H1 (cell line): ENCODE measurements at regions not wholly inside any gene's neighbourhood (a gene's known extent, or its start where the extent isn't known, plus 50 kb on each side); places are given as distances from the start of the nearest gene placed in this dataset.

Experiments used
- CTCF ChIA-PET: fragments of 300-600 bp; sonication (Branson Sonifier 250); formaldehyde crosslinking; loops from one replicate; lab custom pipeline; 2021; ENCODE audit not compliant: partially characterized antibody; lab: Charles Lee
- POLR2A ChIA-PET: fragments of 300-600 bp; sonication (Branson Sonifier 250); formaldehyde crosslinking; loops from one replicate; lab custom pipeline; 2021; ENCODE audit warnings: inconsistent platforms; ENCODE audit not compliant: partially characterized antibody; lab: Charles Lee
- DNase-seq, 2 experiments: peaks; one replicate each; pipeline versions ENCODE4 v3.0.0 to v3.0.0-alpha.2; 2010 to 2022; ENCODE audit warnings: low spot score in 2 of 2, low read depth in 1 of 2, mixed read lengths in 1 of 2
- FAIRE-seq: peaks from 2 replicates; lab custom pipeline; 2011; peaks lifted over from hg19 to GRCh38; lab: Jason Lieb, UNC
- H2AFZ ChIP-seq: 2 replicates; pipeline ENCODE4 v1.8.1; 2012; ENCODE audit warnings: low read length, inconsistent platforms
- H2AK5ac ChIP-seq: 2 replicates; pipeline ENCODE4 v1.6.1; 2013; ENCODE audit warnings: low read depth, low read length
- H2BK120ac ChIP-seq: replicated peaks from 2 replicates; pipeline ENCODE3; 2013; ENCODE audit warnings: low read depth, low read length, inconsistent platforms
- H2BK12ac ChIP-seq: 2 replicates; pipeline ENCODE4 v1.6.1; 2013; ENCODE audit warnings: low read depth, low read length
- H2BK15ac ChIP-seq: 2 replicates; pipeline ENCODE4 v1.6.1; 2013; ENCODE audit warnings: low read length
- H2BK20ac ChIP-seq: 2 replicates; pipeline ENCODE4 v1.6.1; 2013; ENCODE audit warnings: low read length
- H2BK5ac ChIP-seq: 2 replicates; pipeline ENCODE4 v1.6.1; 2013; ENCODE audit warnings: low read depth, low read length
- H3K14ac ChIP-seq: 2 replicates; pipeline ENCODE4 v1.6.1; 2013; ENCODE audit warnings: inconsistent platforms; ENCODE audit not compliant: insufficient read length
- H3K18ac ChIP-seq: 2 replicates; pipeline ENCODE4 v1.6.1; 2013; ENCODE audit warnings: low read length; ENCODE audit errors: extremely low read depth
- H3K23ac ChIP-seq: 2 replicates; pipeline ENCODE4 v1.6.1; 2013; ENCODE audit warnings: inconsistent platforms; ENCODE audit not compliant: insufficient read length
- H3K23me2 ChIP-seq: 2 replicates; pipeline ENCODE4 v1.6.1; 2013; ENCODE audit warnings: low read depth, low read length
- H3K27ac ChIP-seq: 2 replicates; pipeline ENCODE4 v1.6.1; 2011; ENCODE audit warnings: low read depth, low read length, inconsistent platforms
- H3K27me3 ChIP-seq, 4 experiments: replicated peaks in 1 of 4; 1 replicate in 1 of 4; 2 replicates in 3 of 4; pipeline versions ENCODE4 v1.6.1 to v1.8.1; 2011 to 2013; ENCODE audit warnings: low read length in 3 of 4, mild to moderate bottlenecking in 3 of 4, inconsistent platforms in 2 of 4, mixed read lengths in 2 of 4, moderate library complexity in 1 of 4; ENCODE audit not compliant: control insufficient read depth in 3 of 4, insufficient read depth in 3 of 4; ENCODE audit errors: extremely low read depth in 1 of 4
- H3K36me3 ChIP-seq, 4 experiments: 2 replicates each; pipeline versions ENCODE4 v1.6.1 to v1.8.1; 2011 to 2013; ENCODE audit warnings: mild to moderate bottlenecking in 4 of 4, low read length in 3 of 4, moderate library complexity in 2 of 4, control low read depth in 1 of 4, inconsistent platforms in 1 of 4; ENCODE audit not compliant: insufficient read depth in 4 of 4, control insufficient read depth in 2 of 4
- H3K4ac ChIP-seq: replicated peaks from 2 replicates; pipeline ENCODE3; 2013; ENCODE audit warnings: low read length, low read depth, mixed read lengths, inconsistent platforms; ENCODE audit not compliant: insufficient read length
- H3K4me1 ChIP-seq, 4 experiments: replicated peaks in 1 of 4; 1 replicate in 1 of 4; 2 replicates in 3 of 4; pipeline versions ENCODE4 v1.6.1 to v1.8.1; 2011 to 2013; ENCODE audit warnings: low read length in 3 of 4, inconsistent platforms in 2 of 4, mixed read lengths in 1 of 4; ENCODE audit not compliant: insufficient read depth in 4 of 4, control insufficient read depth in 3 of 4
- H3K4me2 ChIP-seq, 2 experiments: 2 replicates each; pipeline versions ENCODE4 v1.6.1 to v1.8.1; 2011 to 2013; ENCODE audit warnings: low read depth in 2 of 2, low read length in 2 of 2, control low read depth in 1 of 2, inconsistent platforms in 1 of 2, mild to moderate bottlenecking in 1 of 2; ENCODE audit not compliant: insufficient read depth in 1 of 2
- H3K4me3 ChIP-seq, 4 experiments: fragments of 200-600, 300-600 bp in 1 of 4; sonication (generic), shearing (Covaris generic), sonication (Bioruptor Twin) in 1 of 4; 2 replicates each; pipeline versions ENCODE4 v1.5.1 to v1.8.1; 2011 to 2016; ENCODE audit warnings: low read length in 4 of 4, low read depth in 3 of 4, control low read depth in 2 of 4, inconsistent platforms in 2 of 4, mild to moderate bottlenecking in 2 of 4, mixed read lengths in 1 of 4, moderate library complexity in 1 of 4; ENCODE audit not compliant: insufficient read depth in 2 of 4; ENCODE audit errors: extremely low read depth in 1 of 4
- H3K56ac ChIP-seq: replicated peaks from 2 replicates; pipeline ENCODE3; 2013; ENCODE audit warnings: low read depth, mild to moderate bottlenecking, mixed read lengths, low read length, inconsistent platforms; ENCODE audit not compliant: insufficient read length
- H3K79me1 ChIP-seq: 2 replicates; pipeline ENCODE4 v1.6.1; 2013; ENCODE audit warnings: low read depth, low read length, control low read depth
- H3K79me2 ChIP-seq, 2 experiments: 2 replicates each; pipeline versions ENCODE4 v1.6.1 to v1.8.1; 2012 to 2013; ENCODE audit warnings: low read length in 2 of 2, mild to moderate bottlenecking in 2 of 2, inconsistent platforms in 1 of 2; ENCODE audit not compliant: insufficient read depth in 2 of 2, control insufficient read depth in 1 of 2
- H3K9ac ChIP-seq, 4 experiments: replicated peaks in 1 of 4; 1 replicate in 1 of 4; 2 replicates in 3 of 4; pipeline versions ENCODE4 v1.6.1 to v1.8.1; 2011 to 2013; ENCODE audit warnings: low read depth in 3 of 4, low read length in 3 of 4, control low read depth in 2 of 4, mild to moderate bottlenecking in 2 of 4, moderate library complexity in 2 of 4, inconsistent platforms in 1 of 4; ENCODE audit errors: extremely low read depth in 1 of 4
- H3K9me3 ChIP-seq, 2 experiments: 2 replicates each; pipeline versions ENCODE4 v1.6.1 to v1.8.1; 2012 to 2013; ENCODE audit warnings: mild to moderate bottlenecking in 2 of 2, moderate library complexity in 2 of 2, control low read depth in 1 of 2, inconsistent platforms in 1 of 2, low read depth in 1 of 2, low read length in 1 of 2, mixed read lengths in 1 of 2; ENCODE audit not compliant: insufficient read depth in 2 of 2
- H4K20me1 ChIP-seq, 2 experiments: replicated peaks in 1 of 2; 2 replicates each; pipeline versions ENCODE3 to v1.8.1; 2011 to 2013; ENCODE audit warnings: inconsistent platforms in 2 of 2, low read length in 2 of 2, mild to moderate bottlenecking in 1 of 2; ENCODE audit not compliant: insufficient read depth in 2 of 2, control insufficient read depth in 1 of 2
- H4K5ac ChIP-seq: 2 replicates; pipeline ENCODE4 v1.6.1; 2013; ENCODE audit warnings: low read length, low read depth, mixed read lengths, inconsistent platforms; ENCODE audit not compliant: insufficient read length
- H4K8ac ChIP-seq: 2 replicates; pipeline ENCODE4 v1.8.0; 2013; ENCODE audit warnings: mild to moderate bottlenecking, moderate library complexity, low read length, inconsistent platforms; ENCODE audit not compliant: insufficient read depth; ENCODE audit errors: extremely low read depth
- H4K91ac ChIP-seq: replicated peaks from 2 replicates; pipeline ENCODE3; 2013; ENCODE audit warnings: low read length, mixed read lengths, inconsistent platforms; ENCODE audit not compliant: insufficient read length
- ATF2 ChIP-seq: IDR thresholded peaks from 2 replicates; pipeline ENCODE4 v1.6.1; 2012; ENCODE audit warnings: low read length, inconsistent platforms
- CHD2 ChIP-seq: IDR thresholded peaks from 2 replicates; pipeline ENCODE4 v1.6.1; 2012; ENCODE audit warnings: low read length, improper control_type of control experiment
- CREB1 ChIP-seq: IDR thresholded peaks from 2 replicates; pipeline ENCODE4 v1.6.1; 2012; ENCODE audit warnings: inconsistent platforms
- GABPA ChIP-seq: IDR thresholded peaks from 2 replicates; pipeline ENCODE4 v1.6.1; 2011; ENCODE audit warnings: mild to moderate bottlenecking, low read length, moderate library complexity, borderline replicate concordance; ENCODE audit not compliant: insufficient read depth
- KDM4A ChIP-seq: IDR thresholded peaks from one replicate; pipeline ENCODE4 v1.7.1; 2012; ENCODE audit warnings: low read depth, mild to moderate bottlenecking, moderate library complexity, low read length, inconsistent platforms; ENCODE audit not compliant: severe bottlenecking
- RBBP5 ChIP-seq: IDR thresholded peaks from 2 replicates; pipeline ENCODE4 v1.7.1; 2012; ENCODE audit warnings: low read depth, mild to moderate bottlenecking, inconsistent platforms, low read length, moderate library complexity, borderline replicate concordance
- RFX5 ChIP-seq: IDR thresholded peaks from 2 replicates; pipeline ENCODE4 v1.6.1; 2011; ENCODE audit warnings: low read depth, low read length, improper control_type of control experiment, borderline replicate concordance
- RXRA ChIP-seq: IDR thresholded peaks from 2 replicates; pipeline ENCODE4 v1.6.1; 2011; ENCODE audit warnings: low read depth, mild to moderate bottlenecking, low read length, moderate library complexity; ENCODE audit not compliant: insufficient read depth
- SIRT6 ChIP-seq: IDR thresholded peaks from one replicate; pipeline ENCODE4 v1.7.1; 2012; ENCODE audit warnings: low read length, inconsistent platforms
- SP4 ChIP-seq: IDR thresholded peaks from 2 replicates; pipeline ENCODE4 v1.6.1; 2012; ENCODE audit warnings: low read length, inconsistent platforms
- USF2 ChIP-seq: IDR thresholded peaks from 2 replicates; pipeline ENCODE4 v1.6.1; 2011; ENCODE audit warnings: low read length, improper control_type of control experiment
- YY1 ChIP-seq: IDR thresholded peaks from 2 replicates; pipeline ENCODE4 v1.6.1; 2011; ENCODE audit warnings: low read depth, mild to moderate bottlenecking, low read length
- ZNF274 ChIP-seq: IDR thresholded peaks from 2 replicates; pipeline ENCODE4 v1.7.0; 2012; ENCODE audit warnings: low read length, borderline replicate concordance; ENCODE audit errors: extremely low read depth
- WGBS, 2 experiments: shearing (Covaris generic) in 1 of 2; methylation state at CpG; one replicate each; pipeline versions ENCODE4 v1.1.6 to v1.1.7; 2013 to 2015; ENCODE audit warnings: low lambda C conversion rate in 2 of 2, mixed read lengths in 2 of 2, inconsistent platforms in 1 of 2, low coverage in 1 of 2, missing lambda C conversion rate in 1 of 2; ENCODE audit not compliant: insufficient replicate concordance in 2 of 2, insufficient coverage in 1 of 2, insufficient read length in 1 of 2; ENCODE audit errors: extremely low coverage in 1 of 2, missing lambda C conversion rate in 1 of 2; 5-methylcytosine and 5-hydroxymethylcytosine counted together

- Histone ChIP-seq H3K9ac (no peak overlapping the region), H3K4me3 (no peak overlapping the region), H2AFZ (no peak overlapping the region), H3K23me2 (no peaks in the 10 kb centered on the region), H3K9me3 (no peaks in the 10 kb centered on the region), H2BK12ac (no peak overlapping the region), H3K4ac (no peak overlapping the region), H2AK5ac (no peak overlapping the region), H3K4me1 (no peaks in the 10 kb centered on the region; a peak in 2 of 7 replicates), H4K8ac (no peak overlapping the region), H4K91ac (no peak overlapping the region), H4K20me1 (no peaks in the 10 kb centered on the region), H2BK120ac (no peak overlapping the region), H2BK15ac (no peak overlapping the region), H3K23ac (no peak overlapping the region), H2BK20ac (no peak overlapping the region), H3K36me3 (no peaks in the 10 kb centered on the region), H2BK5ac (no peak overlapping the region), H3K27ac (no peak overlapping the region), H3K4me2 (no peak overlapping the region), H3K14ac (no peak overlapping the region), H3K79me1 (no peaks in the 10 kb centered on the region), H3K56ac (no peak overlapping the region), H3K27me3 (no peaks in the 10 kb centered on the region), H3K18ac (no peak overlapping the region), H3K79me2 (no peaks in the 10 kb centered on the region), H4K5ac (no peak overlapping the region)
- FAIRE-seq (no peak), DNase-seq (no peak)
- TF ChIP-seq YY1: no peak
- no peak for TF ChIP-seq ATF2
- TF ChIP-seq KDM4A: no peak
- no peak for TF ChIP-seq SIRT6
- no peak for TF ChIP-seq CREB1
- TF ChIP-seq USF2: no peak
- no peak for TF ChIP-seq SP4
- TF ChIP-seq RBBP5: no peak
- no peak for TF ChIP-seq RXRA
- TF ChIP-seq ZNF274: no peak
- TF ChIP-seq GABPA: no peak
- no peak for TF ChIP-seq RFX5
- no peak for TF ChIP-seq CHD2
- POLR2A ChIA-PET: no interaction called here
- 75% methylated on average over 3 of the region's 3 CpGs; no CpG with 5 or more reads in 1 of the 2 experiments for WGBS, 2 experiments
- CTCF ChIA-PET: no interaction called here
Observed at GRCh38 chrY:15800021-15800420, 1275.7 kb downstream of the NLGN4Y start.
